CD4-positive, alpha-beta memory T cell (primary cell): ENCODE measurements at regions not wholly inside any gene's neighbourhood (a gene's known extent, or its start where the extent isn't known, plus 50 kb on each side); places are given as distances from the start of the nearest gene placed in this dataset.
A peak's percentile ranks its signal among the peaks of the same experiment; 100 is the strongest.

ENCODE experiments used
- CTCF ChIA-PET: fragments of 350-600 bp; sonication (Branson Sonifier 250); formaldehyde crosslinking; loops from one replicate; lab custom pipeline; 2021; ENCODE audit warnings: inconsistent platforms; ENCODE audit not compliant: partially characterized antibody; lab: Charles Lee
- POLR2A ChIA-PET: fragments of 350-600 bp; sonication (Branson Sonifier 250); formaldehyde crosslinking; loops from one replicate; lab custom pipeline; 2021; ENCODE audit not compliant: partially characterized antibody; lab: Charles Lee
- DNase-seq, 5 donors: peaks; one replicate each; pipeline versions ENCODE4 v3.0.0 to v3.0.0-alpha.2; 2020 to 2022; ENCODE audit warnings: mixed read lengths in 1 of 5
- H3K27ac ChIP-seq: one replicate; pipeline ENCODE4 v1.7.0; 2013; ENCODE audit warnings: low read depth, low read length
- H3K27me3 ChIP-seq: 2 replicates; pipeline ENCODE4 v1.7.0; 2013; ENCODE audit warnings: mild to moderate bottlenecking, low read length, moderate library complexity; ENCODE audit not compliant: insufficient read depth
- H3K36me3 ChIP-seq: 2 replicates; pipeline ENCODE4 v1.7.0; 2013; ENCODE audit warnings: mild to moderate bottlenecking, low read length, moderate library complexity; ENCODE audit not compliant: insufficient read depth
- H3K4me1 ChIP-seq: 2 replicates; pipeline ENCODE4 v1.7.0; 2013; ENCODE audit warnings: mild to moderate bottlenecking, low read length, moderate library complexity; ENCODE audit not compliant: insufficient read depth
- H3K4me3 ChIP-seq, 2 donors: one replicate each; pipeline ENCODE4 v1.7.0; 2013; ENCODE audit warnings: low read length in 2 of 2, mild to moderate bottlenecking in 1 of 2
- H3K9me3 ChIP-seq, 2 donors: one replicate each; pipeline ENCODE4 v1.7.0; 2013; ENCODE audit warnings: low read length in 2 of 2, control low read depth in 1 of 2; ENCODE audit not compliant: control insufficient read depth in 1 of 2
- H3K27ac Mint-ChIP-seq, 7 donors: one replicate each; pipeline ENCODE4 v1.8.0; 2020 to 2021; ENCODE audit warnings: mixed read lengths in 7 of 7, mild to moderate bottlenecking in 6 of 7, inconsistent platforms in 3 of 7, moderate library complexity in 3 of 7
- H3K27me3 Mint-ChIP-seq, 2 donors: one replicate each; pipeline ENCODE4 v1.8.0; 2020 to 2021; ENCODE audit warnings: mixed read lengths in 2 of 2
- H3K36me3 Mint-ChIP-seq, 2 donors: one replicate each; pipeline ENCODE4 v1.8.0; 2020 to 2021; ENCODE audit warnings: mixed read lengths in 2 of 2, inconsistent platforms in 1 of 2, mild to moderate bottlenecking in 1 of 2
- H3K4me1 Mint-ChIP-seq, 4 donors: one replicate each; pipeline ENCODE4 v1.8.0; 2020 to 2021; ENCODE audit warnings: mixed read lengths in 4 of 4, mild to moderate bottlenecking in 1 of 4
- H3K4me3 Mint-ChIP-seq, 8 donors: one replicate each; pipeline ENCODE4 v1.8.0; 2020 to 2021; ENCODE audit warnings: mixed read lengths in 8 of 8, mild to moderate bottlenecking in 7 of 8, moderate library complexity in 6 of 8, inconsistent platforms in 3 of 8
- H3K9me3 Mint-ChIP-seq, 8 donors: one replicate each; pipeline ENCODE4 v1.8.0; 2020 to 2021; ENCODE audit warnings: mixed read lengths in 8 of 8, mild to moderate bottlenecking in 5 of 8, inconsistent platforms in 3 of 8, moderate library complexity in 1 of 8
- intact Hi-C: fragments of 100-400 bp; cut with micrococcal nuclease; formaldehyde crosslinking; loops from one replicate; pipeline ENCODE4 v1.15.1; 2023

GRCh38 chr5:4013106-4013898 lies 417.7 kb downstream of the IRX1 start:
- no peaks in the 10 kb centered on the region for H3K27me3 Mint-ChIP-seq
- H3K4me1 Mint-ChIP-seq, result no peaks in the 10 kb centered on the region

GRCh38 chr5:4015709-4016108 lies 420.1 kb downstream of the IRX1 start:
- no peaks in the 10 kb centered on the region for H3K36me3 ChIP-seq
- H3K9me3 Mint-ChIP-seq, result peaks cover 0 to 16% (median 5%) of the 10 kb centered on the region in 8 donors
- no peak overlapping the region for H3K27ac ChIP-seq
- no peak overlapping the region for H3K4me3 Mint-ChIP-seq
- H3K4me3 ChIP-seq, result no peak overlapping the region
- no peaks in the 10 kb centered on the region for H3K27me3 Mint-ChIP-seq
- ChIA-PET CTCF (interaction anchor here (0.5 kb wide), 1 partner anchor 62 kb away, joined by 3 read pairs; no protein-coding TSS in a partner anchor), POLR2A (no interaction called here)
- H3K27ac Mint-ChIP-seq, result no peak overlapping the region
- H3K36me3 Mint-ChIP-seq, result no peaks in the 10 kb centered on the region
- intact Hi-C loops, result no loop called here
- no peaks in the 10 kb centered on the region for H3K4me1 Mint-ChIP-seq
- no peaks in the 10 kb centered on the region for H3K27me3 ChIP-seq
- H3K4me1 ChIP-seq, result no peaks in the 10 kb centered on the region
- H3K9me3 ChIP-seq, result no peaks in the 10 kb centered on the region
- DNase-seq, result no peak

More at GRCh38 chr5:4013106-4013898, 417.7 kb downstream of the IRX1 start:
- Mint-ChIP-seq H3K36me3 (no peaks in the 10 kb centered on the region), H3K9me3 (peaks cover 0 to 8% (median 2%) of the 10 kb centered on the region in 8 donors), H3K27ac (no peak overlapping the region), H3K4me3 (no peak overlapping the region)
- H3K36me3 ChIP-seq, result no peaks in the 10 kb centered on the region
- no peak overlapping the region for H3K4me3 ChIP-seq
- H3K27me3 ChIP-seq, result no peaks in the 10 kb centered on the region
- H3K9me3 ChIP-seq, result no peaks in the 10 kb centered on the region
- intact Hi-C loops, result no loop called here
- ChIA-PET POLR2A (no interaction called here), CTCF (no interaction called here)
- no peak for DNase-seq
- no peak overlapping the region for H3K27ac ChIP-seq
- no peaks in the 10 kb centered on the region for H3K4me1 ChIP-seq

GRCh38 chr5:4017076-4017803 lies 421.6 kb downstream of the IRX1 start:
- Mint-ChIP-seq H3K9me3 (peaks cover 0 to 16% (median 5%) of the 10 kb centered on the region in 8 donors), H3K4me3 (no peak overlapping the region), H3K27me3 (no peaks in the 10 kb centered on the region), H3K36me3 (no peaks in the 10 kb centered on the region), H3K4me1 (no peaks in the 10 kb centered on the region), H3K27ac (no peak overlapping the region)
- H3K36me3 ChIP-seq, result no peaks in the 10 kb centered on the region
- intact Hi-C loops, result no loop called here
- H3K27me3 ChIP-seq, result no peaks in the 10 kb centered on the region
- ChIA-PET POLR2A (no interaction called here), CTCF (no interaction called here)
- H3K27ac ChIP-seq, result no peak overlapping the region
- no peaks in the 10 kb centered on the region for H3K4me1 ChIP-seq
- DNase-seq, result no peak
- H3K4me3 ChIP-seq, result no peak overlapping the region
- no peaks in the 10 kb centered on the region for H3K9me3 ChIP-seq

- intact Hi-C loops, result no loop called here
- Mint-ChIP-seq H3K4me1 (no peaks in the 10 kb centered on the region), H3K4me3 (no peak overlapping the region), H3K27ac (no peak overlapping the region), H3K9me3 (peaks cover 0 to 20% (median 5%) of the 10 kb centered on the region in 8 donors), H3K36me3 (no peaks in the 10 kb centered on the region), H3K27me3 (no peaks in the 10 kb centered on the region)
- no peak for DNase-seq
- Histone ChIP-seq H3K36me3 (no peaks in the 10 kb centered on the region), H3K27me3 (no peaks in the 10 kb centered on the region), H3K4me1 (no peaks in the 10 kb centered on the region), H3K27ac (no peak overlapping the region), H3K9me3 (no peaks in the 10 kb centered on the region), H3K4me3 (no peak overlapping the region)
- ChIA-PET POLR2A (no interaction called here), CTCF (no interaction called here)
Observed at GRCh38 chr5:4018007-4018406, 422.4 kb downstream of the IRX1 start.

GRCh38 chr5:4019009-4019769 lies 423.6 kb downstream of the IRX1 start:
- no peaks in the 10 kb centered on the region for H3K36me3 Mint-ChIP-seq
- intact Hi-C loops, result no loop called here
- no peaks in the 10 kb centered on the region for H3K4me1 Mint-ChIP-seq

GRCh38 chr5:4019841-4020240 lies 424.2 kb downstream of the IRX1 start:
- no peaks in the 10 kb centered on the region for H3K27me3 ChIP-seq
- Mint-ChIP-seq H3K9me3 (peaks cover 0 to 23% (median 6%) of the 10 kb centered on the region in 8 donors), H3K27me3 (no peaks in the 10 kb centered on the region), H3K27ac (peak overlapping the region in 1 of 7 donors; percentile 17), H3K36me3 (no peaks in the 10 kb centered on the region), H3K4me1 (no peaks in the 10 kb centered on the region), H3K4me3 (no peak overlapping the region)
- POLR2A ChIA-PET, result no interaction called here
- no peak overlapping the region for H3K27ac ChIP-seq
- H3K36me3 ChIP-seq, result no peaks in the 10 kb centered on the region
- H3K4me3 ChIP-seq, result no peak overlapping the region
- CTCF ChIA-PET, result no interaction called here
- DNase-seq, result no peak
- H3K4me1 ChIP-seq, result no peaks in the 10 kb centered on the region
- H3K9me3 ChIP-seq, result no peaks in the 10 kb centered on the region
- intact Hi-C loops, result no loop called here

More at GRCh38 chr5:4019009-4019769, 423.6 kb downstream of the IRX1 start:
- no peaks in the 10 kb centered on the region for H3K4me1 ChIP-seq
- DNase-seq, result no peak
- H3K9me3 ChIP-seq, result no peaks in the 10 kb centered on the region
- POLR2A ChIA-PET, result no interaction called here
- Mint-ChIP-seq H3K27ac (peak overlapping the region in 1 of 7 donors; percentile 29), H3K27me3 (no peaks in the 10 kb centered on the region), H3K9me3 (peaks cover 0 to 23% (median 6%) of the 10 kb centered on the region in 8 donors), H3K4me3 (no peak overlapping the region)
- H3K27me3 ChIP-seq, result no peaks in the 10 kb centered on the region
- CTCF ChIA-PET, result no interaction called here
- H3K36me3 ChIP-seq, result no peaks in the 10 kb centered on the region
- H3K4me3 ChIP-seq, result no peak overlapping the region
- no peak overlapping the region for H3K27ac ChIP-seq

- no peak for DNase-seq
- H3K27me3 Mint-ChIP-seq, result no peaks in the 10 kb centered on the region
- intact Hi-C loops, result no loop called here
- Histone ChIP-seq H3K4me1 (no peaks in the 10 kb centered on the region), H3K27ac (no peak overlapping the region), H3K27me3 (no peaks in the 10 kb centered on the region), H3K36me3 (no peaks in the 10 kb centered on the region), H3K4me3 (no peak overlapping the region), H3K9me3 (no peaks in the 10 kb centered on the region)
- no peaks in the 10 kb centered on the region for H3K4me1 Mint-ChIP-seq
- ChIA-PET POLR2A (no interaction called here), CTCF (no interaction called here)
- H3K36me3 Mint-ChIP-seq, result no peaks in the 10 kb centered on the region
- H3K27ac Mint-ChIP-seq, result peak overlapping the region in 1 of 7 donors; percentile 15
- H3K4me3 Mint-ChIP-seq, result no peak overlapping the region
- H3K9me3 Mint-ChIP-seq, result peaks cover 0 to 23% (median 6%) of the 10 kb centered on the region in 8 donors
Observed at GRCh38 chr5:4020400-4020799, 424.8 kb downstream of the IRX1 start.
